AG04449 (cell line): ENCODE measurements at regions not wholly inside any gene's neighbourhood (a gene's known extent, or its start where the extent isn't known, plus 50 kb on each side); places are given as distances from the start of the nearest gene placed in this dataset.

Experiments
- CTCF ChIA-PET: fragments of 350-600 bp; formaldehyde crosslinking; extraction: SDS; loops from one replicate; lab custom pipeline; 2021; ENCODE audit warnings: antibody characterized with exemption; lab: Yijun Ruan, JAX
- POLR2A ChIA-PET: fragments of 400-600, 350-600 bp; formaldehyde crosslinking; extraction: SDS; loops from one replicate; lab custom pipeline; 2020; ENCODE audit warnings: antibody characterized with exemption, inconsistent platforms; lab: Yijun Ruan, JAX
- DNase-seq: peaks from one replicate; pipeline ENCODE4 v3.0.0-alpha.2; 2010; ENCODE audit warnings: low read depth, low spot score
- H3K4me3 ChIP-seq: 2 replicates; pipeline ENCODE4 v1.5.1; 2011; ENCODE audit warnings: low read depth, mild to moderate bottlenecking, control low read depth, low read length
- TF ChIP-seq, protein P1 (sequence below): IDR thresholded peaks from one replicate; pipeline ENCODE4 v1.5.1; 2011; ENCODE audit warnings: mild to moderate bottlenecking, moderate library complexity, low read length, control low read depth, inconsistent platforms; ENCODE audit not compliant: insufficient read depth; ENCODE audit errors: missing control alignments

DNA sequence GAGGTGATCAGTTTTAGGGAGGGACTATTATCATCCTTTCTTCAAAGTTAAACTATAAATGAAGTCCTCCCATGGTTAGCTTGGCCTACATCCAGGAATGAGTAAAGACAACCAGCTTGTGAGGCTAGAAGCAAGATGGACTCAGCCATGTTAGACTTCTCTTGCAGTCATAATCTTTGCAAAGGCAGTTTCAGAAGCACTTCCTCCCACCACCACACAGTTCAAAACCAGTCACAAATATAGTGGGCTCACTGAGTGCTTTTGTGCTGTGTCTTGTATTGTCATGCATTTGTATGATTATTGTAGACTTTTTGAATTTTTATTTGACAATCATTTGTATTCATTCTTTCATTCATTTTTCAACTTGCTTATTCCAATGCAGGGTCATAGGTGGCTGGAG is 204.5 kb downstream of the ZNF674 start:
- POLR2A ChIA-PET: no interaction called here
- DNase-seq: no peak
- TF ChIP-seq, protein P1, sequence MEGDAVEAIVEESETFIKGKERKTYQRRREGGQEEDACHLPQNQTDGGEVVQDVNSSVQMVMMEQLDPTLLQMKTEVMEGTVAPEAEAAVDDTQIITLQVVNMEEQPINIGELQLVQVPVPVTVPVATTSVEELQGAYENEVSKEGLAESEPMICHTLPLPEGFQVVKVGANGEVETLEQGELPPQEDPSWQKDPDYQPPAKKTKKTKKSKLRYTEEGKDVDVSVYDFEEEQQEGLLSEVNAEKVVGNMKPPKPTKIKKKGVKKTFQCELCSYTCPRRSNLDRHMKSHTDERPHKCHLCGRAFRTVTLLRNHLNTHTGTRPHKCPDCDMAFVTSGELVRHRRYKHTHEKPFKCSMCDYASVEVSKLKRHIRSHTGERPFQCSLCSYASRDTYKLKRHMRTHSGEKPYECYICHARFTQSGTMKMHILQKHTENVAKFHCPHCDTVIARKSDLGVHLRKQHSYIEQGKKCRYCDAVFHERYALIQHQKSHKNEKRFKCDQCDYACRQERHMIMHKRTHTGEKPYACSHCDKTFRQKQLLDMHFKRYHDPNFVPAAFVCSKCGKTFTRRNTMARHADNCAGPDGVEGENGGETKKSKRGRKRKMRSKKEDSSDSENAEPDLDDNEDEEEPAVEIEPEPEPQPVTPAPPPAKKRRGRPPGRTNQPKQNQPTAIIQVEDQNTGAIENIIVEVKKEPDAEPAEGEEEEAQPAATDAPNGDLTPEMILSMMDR: no peak
- CTCF ChIA-PET: no interaction called here
- no peak overlapping the region for H3K4me3 ChIP-seq

DNA sequence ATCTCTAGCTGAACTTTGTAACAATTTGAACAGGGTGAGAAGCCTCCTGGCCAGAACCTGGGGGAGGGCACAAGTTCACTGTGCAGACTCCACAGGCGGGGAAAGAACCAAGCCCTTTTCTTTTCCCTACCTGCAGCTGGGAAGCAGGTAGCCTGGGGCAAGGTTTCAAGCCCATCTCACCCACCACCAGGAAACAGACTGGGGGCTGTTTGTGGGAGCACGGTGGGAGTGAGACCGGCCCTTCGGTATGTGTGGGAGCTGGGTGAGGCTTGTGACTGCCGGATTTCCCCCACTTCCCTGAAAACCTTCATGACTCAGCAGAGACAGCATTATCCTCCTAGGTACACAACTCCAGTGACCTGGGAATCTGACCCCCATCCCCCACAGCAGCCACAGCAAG is 211.7 kb downstream of the ZNF674 start:
- no peak for DNase-seq
- H3K4me3 ChIP-seq: no peak overlapping the region
- TF ChIP-seq, protein P1: no peak
- POLR2A ChIA-PET: no interaction called here
- CTCF ChIA-PET: no interaction called here

DNA sequence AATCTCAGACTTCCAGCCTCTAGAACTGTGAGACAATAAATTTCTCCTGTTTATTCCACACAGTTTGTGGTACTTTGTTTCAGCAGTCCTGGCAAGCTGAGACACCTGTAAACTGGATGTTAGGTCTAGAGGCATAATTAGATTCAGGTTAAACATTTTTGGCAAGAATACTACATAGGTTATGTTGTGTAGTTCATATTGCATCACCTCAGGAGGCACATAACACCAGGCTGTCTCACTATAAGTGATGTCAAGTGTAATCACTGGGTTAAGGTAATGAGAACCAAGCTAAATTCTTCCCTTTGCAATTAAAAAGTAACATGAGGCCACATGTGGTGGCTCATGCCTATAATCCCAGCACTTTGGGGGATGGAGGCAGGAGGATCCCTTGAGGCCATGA is 214.2 kb downstream of the ZNF674 start:
- DNase-seq: no peak
- CTCF ChIA-PET: interaction anchor here (0.6 kb wide), 1 partner anchor 240 kb away, joined by 3 read pairs; no protein-coding TSS in a partner anchor
- H3K4me3 ChIP-seq: no peak overlapping the region
- TF ChIP-seq, protein P1: no peak
- POLR2A ChIA-PET: no interaction called here

DNA sequence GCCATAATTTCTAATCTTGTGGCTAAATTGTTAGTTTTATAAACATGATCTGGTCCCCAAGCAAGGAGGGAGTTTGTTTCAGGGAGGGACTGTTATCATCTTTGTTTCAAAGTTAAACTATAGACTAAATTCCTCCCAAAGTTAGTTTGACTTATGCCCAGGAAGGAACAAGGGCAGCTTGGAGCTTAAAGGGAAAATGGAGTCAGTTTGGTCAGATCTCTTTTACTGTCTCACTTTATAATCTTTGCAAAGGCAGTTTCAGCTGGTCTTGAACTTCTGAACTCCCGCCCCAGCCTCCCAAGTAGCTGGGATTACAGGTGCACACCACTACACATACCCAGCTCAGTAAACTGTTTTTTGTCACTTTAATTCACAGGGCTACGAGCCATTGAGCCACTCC is 214.7 kb downstream of the ZNF674 start:
- TF ChIP-seq, protein P1: no peak
- DNase-seq: no peak
- ChIA-PET POLR2A (no interaction called here), CTCF (no interaction called here)
- no peak overlapping the region for H3K4me3 ChIP-seq

DNA sequence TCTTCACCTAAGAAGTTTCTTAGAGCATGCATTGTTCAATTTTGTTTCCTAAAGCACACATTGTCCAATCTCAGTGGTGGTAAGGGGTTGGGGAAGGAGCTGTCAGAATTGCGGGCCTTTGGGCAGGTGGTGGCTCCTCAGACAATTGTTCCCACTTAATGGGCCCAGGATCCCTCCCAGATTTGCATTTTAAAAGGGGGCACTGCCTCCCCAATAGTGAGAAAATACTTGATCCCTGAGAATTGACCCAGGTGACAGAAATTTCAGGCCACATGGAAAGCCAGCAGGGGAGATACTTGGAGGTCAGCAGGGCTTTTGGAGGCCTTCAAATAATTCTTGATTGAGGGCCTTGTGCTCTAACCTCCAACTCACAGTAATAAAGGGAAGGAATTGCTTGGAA is 217.1 kb downstream of the ZNF674 start:
- ChIA-PET CTCF (no interaction called here), POLR2A (no interaction called here)

DNA sequence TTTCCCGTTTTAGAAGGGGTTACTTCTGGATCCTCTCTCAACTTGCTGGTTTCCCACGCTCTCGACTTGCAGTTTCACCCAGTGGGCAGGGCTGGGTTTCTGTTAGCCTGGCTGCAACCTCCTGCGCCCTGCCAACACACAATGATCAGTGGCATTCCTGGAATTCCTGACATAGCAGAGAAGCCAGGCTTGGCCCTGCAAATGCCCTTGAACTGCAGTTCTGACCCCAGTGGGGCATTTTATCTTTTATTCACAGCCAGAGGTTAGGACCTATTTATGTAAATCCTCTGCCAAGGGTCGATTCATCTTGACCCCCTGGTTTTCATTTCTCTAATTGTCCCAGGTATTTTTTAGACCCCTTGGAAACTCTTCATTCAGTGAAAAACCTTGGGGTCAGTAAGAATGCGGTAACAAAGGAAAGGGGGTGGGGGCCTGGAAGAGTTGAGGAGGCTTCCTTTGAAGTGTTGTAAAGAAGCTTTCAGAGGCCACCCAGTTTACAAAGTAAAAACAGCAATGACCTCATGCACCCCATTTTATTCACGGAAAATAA is 217.6 kb downstream of the ZNF674 start:
- DNase-seq: no peak
- ChIA-PET CTCF (no interaction called here), POLR2A (no interaction called here)
- TF ChIP-seq, protein P1: no peak
- H3K4me3 ChIP-seq: no peak overlapping the region

More for the DNA sequence above, 217.1 kb downstream of the ZNF674 start:
- TF ChIP-seq, protein P1: no peak
- no peak for DNase-seq
- H3K4me3 ChIP-seq: no peak overlapping the region
